ENCODE measurements at regions not wholly inside any gene's neighbourhood (a gene's known extent, or its start where the extent isn't known, plus 50 kb on each side); places are given as distances from the start of the nearest gene placed in this dataset.

GRCh38 chr3:31011380-31011779 lies 116.9 kb upstream of the GADL1 start:
- TF ChIP-seq CTCF (conservative IDR thresholded peaks at IDR 0.05; ENCODE audit: low read depth, low read length) (no peak), USF2 (IDR thresholded peaks at IDR 0.05; ENCODE audit: low read depth, low read length) (no peak), CEBPB (IDR thresholded peaks at IDR 0.05; ENCODE audit: low read depth, low read length) (no peak), POLR2A (IDR thresholded peaks at IDR 0.05; ENCODE audit: low read depth, low read length) (no peak), RFX5 (IDR thresholded peaks at IDR 0.05; ENCODE audit: low read depth, low read length) (no peak), MXI1 (IDR thresholded peaks at IDR 0.05; ENCODE audit: borderline replicate concordance, low read depth, low read length) (no peak), RCOR1 (IDR thresholded peaks at IDR 0.05; ENCODE audit: insufficient replicate concordance, low read length) (no peak)

Measured in IMR-90 (cell line).